K562 (cell line): ENCODE measurements at regions not wholly inside any gene's neighbourhood (a gene's known extent, or its start where the extent isn't known, plus 50 kb on each side); places are given as distances from the start of the nearest gene placed in this dataset.

Experiments used
- ATAC-seq: fragments of 200-7000 bp; cut with Tn5 transposase; 3 replicates; pipeline ENCODE4 v1.9.1; 2020; ENCODE audit warnings: moderate library complexity
- BruUV-seq: library from RNA; stranded (reverse); fragments of 400-500 nt; replicated peaks from 2 replicates; lab custom pipeline; 2021; lab: Mats Ljungman, UMichigan
- CTCF ChIA-PET: fragments of 300-600 bp; formaldehyde crosslinking; extraction: SDS; loops from one replicate; lab custom pipeline; 2021; ENCODE audit warnings: low intra/inter-chr PET ratio; lab: Yijun Ruan, JAX
- POLR2A ChIA-PET: fragments of 300-600, 350-650 bp; sonication (Branson Sonifier 250); formaldehyde crosslinking; extraction: SDS; loops from one replicate; lab custom pipeline; 2021; ENCODE audit warnings: antibody characterized with exemption, inconsistent platforms; lab: Yijun Ruan, JAX
- DNase-seq, 4 experiments: peaks; one replicate each; pipeline versions ENCODE4 v3.0.0 to v3.0.0-alpha.2; 2011 to 2018; ENCODE audit warnings: low spot score in 3 of 4, mixed read lengths in 3 of 4; ENCODE audit errors: extremely low read depth in 1 of 4
- FAIRE-seq: peaks from 2 replicates; lab custom pipeline; 2011; peaks lifted over from hg19 to GRCh38; lab: Jason Lieb, UNC
- H2AFZ ChIP-seq: 2 replicates; pipeline ENCODE4 v1.6.0; 2011; ENCODE audit warnings: low read depth, low read length, control low read depth, inconsistent platforms
- H3K27ac ChIP-seq: fragments of 200-600 bp; 3 replicates; pipeline ENCODE4 v1.8.0; 2011; ENCODE audit warnings: low read depth, mild to moderate bottlenecking, control low read depth, inconsistent platforms, low read length, moderate library complexity, mixed read lengths; ENCODE audit errors: extremely low read depth
- H3K27me3 ChIP-seq, 2 experiments: fragments of 300-600 bp in 1 of 2; 2 replicates in 1 of 2; 3 replicates in 1 of 2; pipeline versions ENCODE4 v1.6.0 to v1.8.0; 2011; ENCODE audit warnings: inconsistent platforms in 2 of 2, low read length in 2 of 2, mild to moderate bottlenecking in 1 of 2, mixed read lengths in 1 of 2, moderate library complexity in 1 of 2; ENCODE audit not compliant: control insufficient read depth in 2 of 2, insufficient read depth in 2 of 2
- H3K36me3 ChIP-seq: fragments of 300-600 bp; 3 replicates; pipeline ENCODE4 v1.8.0; 2011; ENCODE audit warnings: mild to moderate bottlenecking, low read length, inconsistent platforms; ENCODE audit not compliant: control insufficient read depth, insufficient read depth
- H3K4me1 ChIP-seq, 2 experiments: fragments of 200-600 bp in 1 of 2; replicated peaks in 1 of 2; 2 replicates in 1 of 2; 3 replicates in 1 of 2; pipeline versions ENCODE4 v1.5.1 to v1.8.0; 2011; ENCODE audit warnings: inconsistent platforms in 2 of 2, low read length in 2 of 2, mild to moderate bottlenecking in 1 of 2, mixed read lengths in 1 of 2, moderate library complexity in 1 of 2; ENCODE audit not compliant: control insufficient read depth in 2 of 2, insufficient read depth in 2 of 2
- H3K4me2 ChIP-seq: 2 replicates; pipeline ENCODE4 v1.6.1; 2011; ENCODE audit warnings: low read length, control low read depth, inconsistent platforms, mixed read lengths; ENCODE audit not compliant: insufficient read depth
- H3K4me3 ChIP-seq: fragments of 200-600 bp; sonication (generic), shearing (Covaris generic); 2 replicates; pipeline ENCODE4 v1.5.1; 2016; ENCODE audit warnings: control low read depth, inconsistent platforms
- H3K79me2 ChIP-seq: fragments of 200-600 bp; 3 replicates; pipeline ENCODE4 v1.8.0; 2011; ENCODE audit warnings: low read length, inconsistent platforms; ENCODE audit not compliant: control insufficient read depth, insufficient read depth
- H3K9ac ChIP-seq, 2 experiments: 2 replicates each; pipeline versions ENCODE4 v1.6.0 to v1.6.1; 2011; ENCODE audit warnings: low read depth in 2 of 2, low read length in 2 of 2, control low read depth in 1 of 2, inconsistent platforms in 1 of 2, mild to moderate bottlenecking in 1 of 2, mixed read lengths in 1 of 2; ENCODE audit not compliant: insufficient read depth in 1 of 2
- H3K9me1 ChIP-seq: one replicate; pipeline ENCODE4 v1.6.0; 2011; ENCODE audit warnings: inconsistent platforms, mild to moderate bottlenecking, low read length, moderate library complexity; ENCODE audit not compliant: control insufficient read depth, insufficient read depth
- H3K9me3 ChIP-seq: replicated peaks from 2 replicates; pipeline ENCODE4 v1.5.1; 2011; ENCODE audit warnings: low read depth, low read length, inconsistent platforms; ENCODE audit not compliant: control insufficient read depth, insufficient read depth
- H4K20me1 ChIP-seq: replicated peaks from 2 replicates; pipeline ENCODE4 v1.6.1; 2011; ENCODE audit warnings: low read length, inconsistent platforms, mixed read lengths; ENCODE audit not compliant: control insufficient read depth, insufficient read depth
- ARHGAP35 ChIP-seq: fragments of 450-650 bp; IDR thresholded peaks from 2 replicates; pipeline ENCODE4 v1.6.1; 2018; ENCODE audit not compliant: partially characterized antibody
- DIDO1 ChIP-seq: fragments of 450-650 bp; IDR thresholded peaks from 2 replicates; pipeline ENCODE4 v1.6.1; 2016; ENCODE audit warnings: low read depth, missing biosample characterization, missing genetic modification characterization
- HOMEZ ChIP-seq: fragments of 250-450 bp; sonication (Bioruptor Pico); IDR thresholded peaks from 2 replicates; pipeline ENCODE4 v1.4.0; 2020; ENCODE audit warnings: mild to moderate bottlenecking, moderate library complexity
- POLR2AphosphoS2 ChIP-seq: IDR thresholded peaks from 2 replicates; pipeline ENCODE4 v1.6.1; 2012; ENCODE audit warnings: low read length, improper control_type of control experiment
- THRAP3 ChIP-seq: fragments of 450-650 bp; IDR thresholded peaks from 2 replicates; pipeline ENCODE4 v1.6.1; 2016; ENCODE audit warnings: mild to moderate bottlenecking, inconsistent platforms, borderline replicate concordance
- ZFP36 ChIP-seq: fragments of 150-350 bp; IDR thresholded peaks from 2 replicates; pipeline ENCODE4 v1.6.1; 2018; ENCODE audit warnings: low read length, low read depth; ENCODE audit not compliant: partially characterized antibody
- ZNF764 ChIP-seq: fragments of 250-450 bp; sonication (Bioruptor Pico); IDR thresholded peaks from 2 replicates; pipeline ENCODE4 v1.4.0; 2020; ENCODE audit warnings: low read depth, mild to moderate bottlenecking, moderate library complexity
- WGBS: fragments of 100-300 bp; shearing (Covaris generic); methylation state at CpG from one replicate; pipeline ENCODE4 v1.1.6; 2016; ENCODE audit warnings: low coverage, mixed read lengths; ENCODE audit not compliant: insufficient coverage; ENCODE audit errors: missing lambda C conversion rate; 5-methylcytosine and 5-hydroxymethylcytosine counted together
- in situ Hi-C: fragments of 300-500 bp; cut with MboI; formaldehyde crosslinking; loops from 4 replicates; pipeline ENCODE4 v1.15.0; 2018; ENCODE audit warnings: inconsistent platforms, mixed read lengths
- intact Hi-C: fragments of 100-400 bp; cut with micrococcal nuclease; formaldehyde crosslinking; loops from 2 replicates; pipeline ENCODE4 v1.14.2; 2022
- TF ChIP-seq, protein P1 (sequence below), 2 experiments: fragments of 450-650 bp; conservative IDR thresholded peaks; 2 replicates each; pipeline ENCODE4 v1.6.1; 2017; ENCODE audit warnings: mild to moderate bottlenecking in 2 of 2, moderate library complexity in 2 of 2
- TF ChIP-seq, protein P2 (sequence below), 2 experiments: fragments of 450-650 bp; IDR thresholded peaks; 2 replicates each; pipeline ENCODE4 v1.6.1; 2018; ENCODE audit warnings: mild to moderate bottlenecking in 2 of 2, low read depth in 1 of 2; ENCODE audit not compliant: partially characterized antibody in 2 of 2

- H3K27me3 ChIP-seq = no peaks in the 10 kb centered on the region; a peak in 3 of 5 replicates
- no peaks in the 10 kb centered on the region for H3K9me3 ChIP-seq
- no peak overlapping the region for H3K4me3 ChIP-seq
- no peaks in the 10 kb centered on the region for H3K79me2 ChIP-seq
- no peaks in the 10 kb centered on the region for H4K20me1 ChIP-seq
- no peak for DNase-seq
- in situ Hi-C loops = no loop called here
- no peak overlapping the region for H3K4me2 ChIP-seq
- no peak for TF ChIP-seq ZFP36
- no peak for TF ChIP-seq ARHGAP35
- TF ChIP-seq DIDO1 = no peak
- TF ChIP-seq, protein P1, sequence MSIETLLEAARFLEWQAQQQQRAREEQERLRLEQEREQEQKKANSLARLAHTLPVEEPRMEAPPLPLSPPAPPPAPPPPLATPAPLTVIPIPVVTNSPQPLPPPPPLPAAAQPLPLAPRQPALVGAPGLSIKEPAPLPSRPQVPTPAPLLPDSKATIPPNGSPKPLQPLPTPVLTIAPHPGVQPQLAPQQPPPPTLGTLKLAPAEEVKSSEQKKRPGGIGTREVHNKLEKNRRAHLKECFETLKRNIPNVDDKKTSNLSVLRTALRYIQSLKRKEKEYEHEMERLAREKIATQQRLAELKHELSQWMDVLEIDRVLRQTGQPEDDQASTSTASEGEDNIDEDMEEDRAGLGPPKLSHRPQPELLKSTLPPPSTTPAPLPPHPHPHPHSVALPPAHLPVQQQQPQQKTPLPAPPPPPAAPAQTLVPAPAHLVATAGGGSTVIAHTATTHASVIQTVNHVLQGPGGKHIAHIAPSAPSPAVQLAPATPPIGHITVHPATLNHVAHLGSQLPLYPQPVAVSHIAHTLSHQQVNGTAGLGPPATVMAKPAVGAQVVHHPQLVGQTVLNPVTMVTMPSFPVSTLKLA (conservative IDR thresholded peaks at IDR 0.05) = no peak
- no peak for TF ChIP-seq THRAP3
- no peak for TF ChIP-seq POLR2AphosphoS2
- TF ChIP-seq ZNF764 = no peak
- TF ChIP-seq HOMEZ (CRISPR knock-in tag) = no peak
- TF ChIP-seq, protein P2, sequence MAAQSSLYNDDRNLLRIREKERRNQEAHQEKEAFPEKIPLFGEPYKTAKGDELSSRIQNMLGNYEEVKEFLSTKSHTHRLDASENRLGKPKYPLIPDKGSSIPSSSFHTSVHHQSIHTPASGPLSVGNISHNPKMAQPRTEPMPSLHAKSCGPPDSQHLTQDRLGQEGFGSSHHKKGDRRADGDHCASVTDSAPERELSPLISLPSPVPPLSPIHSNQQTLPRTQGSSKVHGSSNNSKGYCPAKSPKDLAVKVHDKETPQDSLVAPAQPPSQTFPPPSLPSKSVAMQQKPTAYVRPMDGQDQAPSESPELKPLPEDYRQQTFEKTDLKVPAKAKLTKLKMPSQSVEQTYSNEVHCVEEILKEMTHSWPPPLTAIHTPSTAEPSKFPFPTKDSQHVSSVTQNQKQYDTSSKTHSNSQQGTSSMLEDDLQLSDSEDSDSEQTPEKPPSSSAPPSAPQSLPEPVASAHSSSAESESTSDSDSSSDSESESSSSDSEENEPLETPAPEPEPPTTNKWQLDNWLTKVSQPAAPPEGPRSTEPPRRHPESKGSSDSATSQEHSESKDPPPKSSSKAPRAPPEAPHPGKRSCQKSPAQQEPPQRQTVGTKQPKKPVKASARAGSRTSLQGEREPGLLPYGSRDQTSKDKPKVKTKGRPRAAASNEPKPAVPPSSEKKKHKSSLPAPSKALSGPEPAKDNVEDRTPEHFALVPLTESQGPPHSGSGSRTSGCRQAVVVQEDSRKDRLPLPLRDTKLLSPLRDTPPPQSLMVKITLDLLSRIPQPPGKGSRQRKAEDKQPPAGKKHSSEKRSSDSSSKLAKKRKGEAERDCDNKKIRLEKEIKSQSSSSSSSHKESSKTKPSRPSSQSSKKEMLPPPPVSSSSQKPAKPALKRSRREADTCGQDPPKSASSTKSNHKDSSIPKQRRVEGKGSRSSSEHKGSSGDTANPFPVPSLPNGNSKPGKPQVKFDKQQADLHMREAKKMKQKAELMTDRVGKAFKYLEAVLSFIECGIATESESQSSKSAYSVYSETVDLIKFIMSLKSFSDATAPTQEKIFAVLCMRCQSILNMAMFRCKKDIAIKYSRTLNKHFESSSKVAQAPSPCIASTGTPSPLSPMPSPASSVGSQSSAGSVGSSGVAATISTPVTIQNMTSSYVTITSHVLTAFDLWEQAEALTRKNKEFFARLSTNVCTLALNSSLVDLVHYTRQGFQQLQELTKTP (IDR thresholded peaks at IDR 0.05; ENCODE audit: low read depth in 1 of 2, partially characterized antibody in 2 of 2) = no peak
- TF ChIP-seq, all 486 proteins: peak for 0
- no peak overlapping the region for H2AFZ ChIP-seq
- H3K36me3 ChIP-seq = no peaks in the 10 kb centered on the region
- ATAC-seq (no peak), FAIRE-seq (no peak)
- 4% methylated on average over 7 of the region's 7 CpGs for WGBS
- no peaks in the 10 kb centered on the region for H3K4me1 ChIP-seq
- no peak overlapping the region for H3K9ac ChIP-seq
- BruUV-seq = no TSS peak
- POLR2A ChIA-PET = no interaction called here
- intact Hi-C loops = no loop called here
- no peaks in the 10 kb centered on the region for H3K9me1 ChIP-seq
- CTCF ChIA-PET = no interaction called here
- H3K27ac ChIP-seq = no peak overlapping the region
These were observed 61.1 kb upstream of the RPL34 start for GRCh38 chr4:108559068-108559793.
